Endothelial cell of umbilical vein (primary cell): ENCODE measurements at regions not wholly inside any gene's neighbourhood (a gene's known extent, or its start where the extent isn't known, plus 50 kb on each side); places are given as distances from the start of the nearest gene placed in this dataset.

ENCODE experiments used
- EZH2 ChIP-seq: IDR thresholded peaks from 2 replicates; pipeline ENCODE4 v1.6.1; 2012; ENCODE audit warnings: borderline replicate concordance, low read depth, mild to moderate bottlenecking, moderate library complexity, low read length, inconsistent platforms; ENCODE audit not compliant: severe bottlenecking
- FOS ChIP-seq: IDR thresholded peaks from 2 replicates; pipeline ENCODE4 v1.6.1; 2011; ENCODE audit warnings: mild to moderate bottlenecking, low read length, moderate library complexity, borderline replicate concordance; ENCODE audit not compliant: insufficient read depth
- POLR2AphosphoS5 ChIP-seq: IDR thresholded peaks from 2 replicates; pipeline ENCODE4 v1.6.1; 2012; ENCODE audit warnings: low read depth, mild to moderate bottlenecking, control low read depth, low read length, moderate library complexity; ENCODE audit not compliant: insufficient read depth
- TF ChIP-seq, protein P1 (sequence below), 2 donors: IDR thresholded peaks; 1 replicate in 1 of 2; 2 replicates in 1 of 2; pipeline ENCODE4 v1.5.1; 2011; ENCODE audit warnings: low read length in 2 of 2, mild to moderate bottlenecking in 2 of 2, moderate library complexity in 2 of 2, control low read depth in 1 of 2, inconsistent platforms in 1 of 2, low read depth in 1 of 2; ENCODE audit not compliant: insufficient read depth in 1 of 2; ENCODE audit errors: extremely low read depth in 1 of 2

- TF ChIP-seq POLR2AphosphoS5 (no peak), EZH2 (no peak), FOS (no peak)
- TF ChIP-seq, protein P1, sequence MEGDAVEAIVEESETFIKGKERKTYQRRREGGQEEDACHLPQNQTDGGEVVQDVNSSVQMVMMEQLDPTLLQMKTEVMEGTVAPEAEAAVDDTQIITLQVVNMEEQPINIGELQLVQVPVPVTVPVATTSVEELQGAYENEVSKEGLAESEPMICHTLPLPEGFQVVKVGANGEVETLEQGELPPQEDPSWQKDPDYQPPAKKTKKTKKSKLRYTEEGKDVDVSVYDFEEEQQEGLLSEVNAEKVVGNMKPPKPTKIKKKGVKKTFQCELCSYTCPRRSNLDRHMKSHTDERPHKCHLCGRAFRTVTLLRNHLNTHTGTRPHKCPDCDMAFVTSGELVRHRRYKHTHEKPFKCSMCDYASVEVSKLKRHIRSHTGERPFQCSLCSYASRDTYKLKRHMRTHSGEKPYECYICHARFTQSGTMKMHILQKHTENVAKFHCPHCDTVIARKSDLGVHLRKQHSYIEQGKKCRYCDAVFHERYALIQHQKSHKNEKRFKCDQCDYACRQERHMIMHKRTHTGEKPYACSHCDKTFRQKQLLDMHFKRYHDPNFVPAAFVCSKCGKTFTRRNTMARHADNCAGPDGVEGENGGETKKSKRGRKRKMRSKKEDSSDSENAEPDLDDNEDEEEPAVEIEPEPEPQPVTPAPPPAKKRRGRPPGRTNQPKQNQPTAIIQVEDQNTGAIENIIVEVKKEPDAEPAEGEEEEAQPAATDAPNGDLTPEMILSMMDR (IDR thresholded peaks at IDR 0.05; ENCODE audit: extremely low read depth in 1 of 2, insufficient read depth in 1 of 2, low read depth in 1 of 2, low read length in 2 of 2), result no peak
Observed at GRCh38 chr11:133747409-133747808, 97.9 kb downstream of the SPATA19 start.
